Ovary (tissue), 7 donors: ENCODE measurements at regions not wholly inside any gene's neighbourhood (a gene's known extent, or its start where the extent isn't known, plus 50 kb on each side); places are given as distances from the start of the nearest gene placed in this dataset.

Source experiments
- DNase-seq, 5 donors: peaks; one replicate each; pipeline ENCODE4 v3.0.0-alpha.2; 2019 to 2020
- H3K27ac ChIP-seq, 2 donors: fragments of 200-600 bp; one replicate each; pipeline versions ENCODE4 v1.5.1 to v1.8.0; 2019 to 2022
- H3K27me3 ChIP-seq: fragments of 200-600 bp; one replicate; pipeline ENCODE4 v1.8.0; 2022
- H3K36me3 ChIP-seq: fragments of 200-600 bp; sonication (generic); one replicate; pipeline ENCODE4 v1.5.1; 2019
- H3K4me1 ChIP-seq: one replicate; pipeline ENCODE4 v1.8.1; 2013; ENCODE audit warnings: mild to moderate bottlenecking, moderate library complexity; ENCODE audit not compliant: insufficient read depth
- H3K4me3 ChIP-seq: fragments of 200-600 bp; sonication (generic); one replicate; pipeline ENCODE4 v1.5.1; 2017
- H3K9me3 ChIP-seq, 2 donors: fragments of 200-600 bp in 1 of 2; sonication (generic) in 1 of 2; one replicate each; pipeline versions ENCODE4 v1.5.1 to v1.8.1; 2013 to 2019; ENCODE audit warnings: mild to moderate bottlenecking in 1 of 2, moderate library complexity in 1 of 2
- CTCF ChIP-seq, 3 donors: fragments of 450-650 bp in 2 of 3; fragments of 200-600 bp in 1 of 3; IDR thresholded peaks; one replicate each; pipeline versions ENCODE4 v1.5.1 to v1.8.0; 2016 to 2022; ENCODE audit warnings: antibody characterized with exemption in 3 of 3, mild to moderate bottlenecking in 1 of 3
- EP300 ChIP-seq: sonication (generic); formaldehyde crosslinking; IDR thresholded peaks from one replicate; pipeline ENCODE4 v1.6.1; 2017; ENCODE audit warnings: antibody characterized with exemption
- POLR2A ChIP-seq: fragments of 450-650 bp; IDR thresholded peaks from one replicate; pipeline ENCODE4 v1.6.1; 2017; ENCODE audit warnings: antibody characterized with exemption, mild to moderate bottlenecking, moderate library complexity
- WGBS, 3 donors: extraction: QIAGEN DNeasy Blood & Tissue Kit in 1 of 3; methylation state at CpG; one replicate each; pipeline versions ENCODE4 v1.1.5 to v1.1.7; 2013 to 2017; 5-methylcytosine and 5-hydroxymethylcytosine counted together
- intact Hi-C, 4 donors: fragments of 100-400 bp; cut with DNase I; formaldehyde crosslinking; loops; one replicate each; pipeline versions ENCODE4 v1.11.0 to v1.15.1; 2022 to 2023
- donor health status: DM: no; HTN: no; CAD: no; lungs with moderate emphysema.
- donor health status: DM: no; HTN: no; CAD: no.
- donor health status: Bipolar disorder and iron deficiency.
- donor health status: DM: no; HTN: no; CAD: no.
- donor health status: DM: yes; HTN: yes; CAD: no.

- Histone ChIP-seq H3K9me3 (no peaks in the 10 kb centered on the region), H3K27me3 (no peaks in the 10 kb centered on the region), H3K4me3 (no peak overlapping the region), H3K36me3 (no peaks in the 10 kb centered on the region), H3K27ac (no peak overlapping the region), H3K4me1 (no peaks in the 10 kb centered on the region)
- TF ChIP-seq POLR2A (no peak), CTCF (IDR thresholded peaks at IDR 0.05) (no peak), EP300 (no peak)
- DNase-seq, result no peak
- intact Hi-C loops, result no loop called here
- 61 to 70% (median 64%) methylated on average over 1 of the region's 1 CpG for WGBS, 3 donors
These were observed 64.7 kb upstream of the UGT2B15 start for GRCh38 chr4:68735106-68735505.

- H3K27me3 ChIP-seq, result no peaks in the 10 kb centered on the region
- 57 to 87% (median 85%) methylated on average over 1 of the region's 1 CpG for WGBS, 3 donors
- no peaks in the 10 kb centered on the region for H3K9me3 ChIP-seq
- DNase-seq, result no peak
- no peak overlapping the region for H3K27ac ChIP-seq
- H3K4me1 ChIP-seq, result no peaks in the 10 kb centered on the region
- no peaks in the 10 kb centered on the region for H3K36me3 ChIP-seq
- TF ChIP-seq CTCF (IDR thresholded peaks at IDR 0.05) (no peak), EP300 (no peak), POLR2A (no peak)
- intact Hi-C loops, result no loop called here
- no peak overlapping the region for H3K4me3 ChIP-seq
These were observed 66.4 kb upstream of the UGT2B15 start for GRCh38 chr4:68736813-68737212.

- no peaks in the 10 kb centered on the region for H3K36me3 ChIP-seq
- H3K4me1 ChIP-seq, result no peaks in the 10 kb centered on the region
- no peak for DNase-seq
- no peak overlapping the region for H3K4me3 ChIP-seq
- 88 to 93% (median 91%) methylated on average over 2 of the region's 2 CpGs for WGBS, 3 donors
- H3K27ac ChIP-seq, result no peak overlapping the region
- intact Hi-C loops, result no loop called here
- no peaks in the 10 kb centered on the region for H3K9me3 ChIP-seq
- no peak for TF ChIP-seq CTCF (IDR thresholded peaks at IDR 0.05)
- no peak for TF ChIP-seq EP300
- no peak for TF ChIP-seq POLR2A
- H3K27me3 ChIP-seq, result no peaks in the 10 kb centered on the region
These were observed 67.6 kb upstream of the UGT2B15 start for GRCh38 chr4:68738036-68738435.

GRCh38 chr4:68744368-68744767, 71.4 kb upstream of the UGT2B10 start:
- H3K9me3 ChIP-seq, result no peaks in the 10 kb centered on the region
- intact Hi-C loops, result no loop called here
- no peaks in the 10 kb centered on the region for H3K27me3 ChIP-seq
- H3K4me1 ChIP-seq, result no peaks in the 10 kb centered on the region
- TF ChIP-seq EP300 (no peak), CTCF (IDR thresholded peaks at IDR 0.05) (no peak), POLR2A (no peak)
- no peak for DNase-seq
- WGBS, 3 donors, result 65 to 89% (median 84%) methylated on average over 2 of the region's 2 CpGs
- H3K27ac ChIP-seq, result no peak overlapping the region
- H3K36me3 ChIP-seq, result no peaks in the 10 kb centered on the region
- H3K4me3 ChIP-seq, result no peak overlapping the region
